H9 (cell line): ENCODE measurements at regions not wholly inside any gene's neighbourhood (a gene's known extent, or its start where the extent isn't known, plus 50 kb on each side); places are given as distances from the start of the nearest gene placed in this dataset.

Experiments
- DNase-seq: peaks from one replicate; pipeline ENCODE4 v3.0.0-alpha.2; 2017
- H2AFZ ChIP-seq: one replicate; pipeline ENCODE4 v1.6.1; 2013; ENCODE audit warnings: mild to moderate bottlenecking, low read length, control low read depth, moderate library complexity
- H2AK5ac ChIP-seq: 2 replicates; pipeline ENCODE4 v1.6.1; 2013; ENCODE audit warnings: low read length, control low read depth, mixed read lengths; ENCODE audit not compliant: insufficient read length
- H2BK120ac ChIP-seq: one replicate; pipeline ENCODE4 v1.6.1; 2013; ENCODE audit warnings: low read depth, mild to moderate bottlenecking, low read length, control low read depth, inconsistent platforms; ENCODE audit not compliant: poor library complexity, severe bottlenecking
- H2BK12ac ChIP-seq: 2 replicates; pipeline ENCODE4 v1.6.1; 2013; ENCODE audit warnings: low read length, control low read depth, mixed read lengths, low read depth; ENCODE audit not compliant: insufficient read length
- H2BK15ac ChIP-seq: 2 replicates; pipeline ENCODE4 v1.6.1; 2013; ENCODE audit warnings: low read depth, low read length, control low read depth
- H2BK20ac ChIP-seq: one replicate; pipeline ENCODE4 v1.6.1; 2013; ENCODE audit warnings: low read depth, mild to moderate bottlenecking, low read length, control low read depth, inconsistent platforms; ENCODE audit not compliant: poor library complexity, severe bottlenecking
- H2BK5ac ChIP-seq: 2 replicates; pipeline ENCODE4 v1.6.1; 2013; ENCODE audit warnings: low read length, control low read depth, mixed read lengths; ENCODE audit not compliant: insufficient read length
- H3K14ac ChIP-seq: 2 replicates; pipeline ENCODE4 v1.6.1; 2013; ENCODE audit warnings: low read length, control low read depth; ENCODE audit not compliant: insufficient read depth
- H3K18ac ChIP-seq: 2 replicates; pipeline ENCODE4 v1.6.1; 2013; ENCODE audit warnings: low read depth, mild to moderate bottlenecking, mixed read lengths, low read length, control low read depth; ENCODE audit not compliant: insufficient read length
- H3K23ac ChIP-seq: 2 replicates; pipeline ENCODE4 v1.6.1; 2013; ENCODE audit warnings: low read length, control low read depth, mixed read lengths, low read depth; ENCODE audit not compliant: insufficient read length
- H3K23me2 ChIP-seq: 2 replicates; pipeline ENCODE4 v1.6.1; 2013; ENCODE audit warnings: low read depth, mild to moderate bottlenecking, mixed read lengths, low read length, control low read depth; ENCODE audit not compliant: insufficient read length, poor library complexity, severe bottlenecking
- H3K27ac ChIP-seq: 2 replicates; pipeline ENCODE4 v1.5.1; 2013; ENCODE audit warnings: low read length, control low read depth, mixed read lengths, low read depth; ENCODE audit not compliant: insufficient read length
- H3K27me3 ChIP-seq: 2 replicates; pipeline ENCODE4 v1.6.1; 2013; ENCODE audit warnings: low read length, control low read depth, inconsistent platforms; ENCODE audit not compliant: insufficient read depth
- H3K4ac ChIP-seq: 2 replicates; pipeline ENCODE4 v1.6.1; 2013; ENCODE audit warnings: low read depth, mild to moderate bottlenecking, control low read depth, inconsistent platforms, low read length, moderate library complexity
- H3K4me1 ChIP-seq: 2 replicates; pipeline ENCODE4 v1.6.1; 2013; ENCODE audit warnings: low read length, control low read depth, inconsistent platforms; ENCODE audit not compliant: insufficient read depth
- H3K4me2 ChIP-seq: 2 replicates; pipeline ENCODE4 v1.6.1; 2013; ENCODE audit warnings: low read length, control low read depth, mixed read lengths; ENCODE audit not compliant: insufficient read length, insufficient read depth
- H3K56ac ChIP-seq: 2 replicates; pipeline ENCODE4 v1.6.1; 2013; ENCODE audit warnings: low read depth, mild to moderate bottlenecking, mixed read lengths, low read length, control low read depth; ENCODE audit not compliant: insufficient read length
- H3K79me1 ChIP-seq: 2 replicates; pipeline ENCODE4 v1.6.1; 2013; ENCODE audit warnings: low read depth, mild to moderate bottlenecking, moderate library complexity, low read length, control low read depth, inconsistent platforms; ENCODE audit not compliant: insufficient read depth, poor library complexity, severe bottlenecking
- H3K79me2 ChIP-seq: 2 replicates; pipeline ENCODE4 v1.6.1; 2013; ENCODE audit warnings: low read length, control low read depth, inconsistent platforms; ENCODE audit not compliant: insufficient read depth
- H3K9ac ChIP-seq: 2 replicates; pipeline ENCODE4 v1.6.1; 2013; ENCODE audit warnings: low read length, control low read depth, mixed read lengths; ENCODE audit not compliant: insufficient read length; ENCODE audit errors: extremely low read depth
- H3K9me3 ChIP-seq: one replicate; pipeline ENCODE4 v1.6.1; 2013; ENCODE audit warnings: low read depth, low read length, inconsistent platforms; ENCODE audit not compliant: control insufficient read depth
- H3T11ph ChIP-seq: one replicate; pipeline ENCODE4 v1.6.1; 2013; ENCODE audit warnings: mild to moderate bottlenecking, low read length, control low read depth, inconsistent platforms
- H4K20me1 ChIP-seq: one replicate; pipeline ENCODE4 v1.6.1; 2013; ENCODE audit not compliant: control insufficient read depth, insufficient read length, insufficient read depth
- H4K5ac ChIP-seq: 2 replicates; pipeline ENCODE4 v1.6.1; 2013; ENCODE audit warnings: low read depth, mild to moderate bottlenecking, mixed read lengths, low read length, control low read depth; ENCODE audit not compliant: insufficient read length
- H4K8ac ChIP-seq: replicated peaks from 2 replicates; pipeline ENCODE4 v1.6.1; 2013; ENCODE audit warnings: low read length, control low read depth, mixed read lengths, low read depth; ENCODE audit not compliant: insufficient read length
- H4K91ac ChIP-seq: 2 replicates; pipeline ENCODE4 v1.6.1; 2013; ENCODE audit warnings: low read depth, mild to moderate bottlenecking, moderate library complexity, mixed read lengths, low read length, control low read depth; ENCODE audit not compliant: insufficient read length
- H3K27ac Mint-ChIP-seq, 3 experiments: 2 replicates in 2 of 3; 3 replicates in 1 of 3; pipeline ENCODE4 v1.8.0; 2020 to 2021; ENCODE audit warnings: mixed read lengths in 3 of 3, mild to moderate bottlenecking in 1 of 3, moderate library complexity in 1 of 3
- H3K27me3 Mint-ChIP-seq: 2 replicates; pipeline ENCODE4 v1.8.0; 2021; ENCODE audit warnings: low read depth, mild to moderate bottlenecking, moderate library complexity, mixed read lengths
- H3K36me3 Mint-ChIP-seq, 3 experiments: 2 replicates in 2 of 3; 3 replicates in 1 of 3; pipeline ENCODE4 v1.8.0; 2020 to 2021; ENCODE audit warnings: low read depth in 3 of 3, mixed read lengths in 3 of 3; ENCODE audit not compliant: insufficient read depth in 1 of 3
- H3K4me1 Mint-ChIP-seq, 2 experiments: 2 replicates each; pipeline ENCODE4 v1.8.0; 2020; ENCODE audit warnings: mixed read lengths in 2 of 2
- H3K4me3 Mint-ChIP-seq, 2 experiments: 2 replicates in 1 of 2; 3 replicates in 1 of 2; pipeline ENCODE4 v1.8.0; 2020 to 2021; ENCODE audit warnings: mild to moderate bottlenecking in 2 of 2, mixed read lengths in 2 of 2, moderate library complexity in 1 of 2
- H3K9me3 Mint-ChIP-seq, 2 experiments: 2 replicates in 1 of 2; 3 replicates in 1 of 2; pipeline ENCODE4 v1.8.0; 2020; ENCODE audit warnings: mild to moderate bottlenecking in 2 of 2, mixed read lengths in 2 of 2, moderate library complexity in 1 of 2
- CTCF ChIP-seq: fragments of 200-600 bp; sonication (generic); conservative IDR thresholded peaks from 3 replicates; pipeline ENCODE4 v1.8.0; 2021; ENCODE audit warnings: antibody characterized with exemption, mild to moderate bottlenecking
- WGBS: extraction: QIAGEN DNeasy Blood & Tissue Kit; methylation state at CpG from one replicate; pipeline ENCODE4 v1.1.7; 2013; ENCODE audit warnings: missing lambda C conversion rate, low lambda C conversion rate, mixed read lengths; ENCODE audit not compliant: insufficient read length; ENCODE audit errors: extremely low coverage; 5-methylcytosine and 5-hydroxymethylcytosine counted together

GRCh38 chr4:11599064-11599463 is 170.4 kb upstream of the HS3ST1 start:
- H3K79me2 ChIP-seq, result no peaks in the 10 kb centered on the region
- H3K23me2 ChIP-seq, result no peaks in the 10 kb centered on the region
- WGBS, result no CpG with 5 or more reads among the region's 1 CpG
- no peak overlapping the region for H3K9ac ChIP-seq
- no peak overlapping the region for H3K23ac ChIP-seq
- Mint-ChIP-seq H3K9me3 (no peaks in the 10 kb centered on the region; a peak in 1 of 5 replicates), H3K4me1 (peaks cover 8 to 9% of the 10 kb centered on the region in 2 experiments), H3K4me3 (no peak overlapping the region), H3K27me3 (no peaks in the 10 kb centered on the region), H3K27ac (no peak overlapping the region), H3K36me3 (no peaks in the 10 kb centered on the region)
- H3K27me3 ChIP-seq, result no peaks in the 10 kb centered on the region
- H3K79me1 ChIP-seq, result no peaks in the 10 kb centered on the region
- no peaks in the 10 kb centered on the region for H4K20me1 ChIP-seq
- no peaks in the 10 kb centered on the region for H3K9me3 ChIP-seq
- H4K5ac ChIP-seq, result no peak overlapping the region
- no peak overlapping the region for H2BK12ac ChIP-seq
- no peak overlapping the region for H3T11ph ChIP-seq
- no peak overlapping the region for H4K8ac ChIP-seq
- DNase-seq, result no peak
- H2BK15ac ChIP-seq, result no peak overlapping the region
- 0 out of 2 replicates have a peak, but pooled peaks cover 2% of the 10 kb centered on the region for H3K4me1 ChIP-seq
- H2BK5ac ChIP-seq, result no peak overlapping the region
- H4K91ac ChIP-seq, result no peak overlapping the region
- no peak overlapping the region for H3K14ac ChIP-seq
- no peak overlapping the region for H2BK20ac ChIP-seq
- H2AFZ ChIP-seq, result no peak overlapping the region
- H3K4ac ChIP-seq, result no peak overlapping the region
- no peak overlapping the region for H3K4me2 ChIP-seq
- TF ChIP-seq CTCF, result no peak
- H2BK120ac ChIP-seq, result no peak overlapping the region
- H2AK5ac ChIP-seq, result no peak overlapping the region
- H3K27ac ChIP-seq, result no peak overlapping the region
- no peak overlapping the region for H3K18ac ChIP-seq
- H3K56ac ChIP-seq, result no peak overlapping the region
